Caco-2 (cell line): ENCODE measurements at regions not wholly inside any gene's neighbourhood (a gene's known extent, or its start where the extent isn't known, plus 50 kb on each side); places are given as distances from the start of the nearest gene placed in this dataset.

Experiments
- BruUV-seq: library from RNA; stranded (reverse); fragments of 400-500 nt; replicated peaks from 2 replicates; lab custom pipeline; 2021; lab: Mats Ljungman, UMichigan
- CTCF ChIA-PET: fragments of 300-600 bp; sonication (Branson Sonifier 250); formaldehyde crosslinking; loops from one replicate; lab custom pipeline; 2022; ENCODE audit warnings: antibody characterized with exemption; lab: Charles Lee
- POLR2A ChIA-PET: fragments of 300-600 bp; sonication (Branson Sonifier 250); formaldehyde crosslinking; loops from one replicate; lab custom pipeline; 2022; ENCODE audit warnings: antibody characterized with exemption; lab: Charles Lee
- DNase-seq, 2 experiments: peaks; one replicate each; pipeline versions ENCODE4 v3.0.0 to v3.0.0-alpha.2; 2020 to 2022
- H3K27me3 ChIP-seq: replicated peaks from 2 replicates; pipeline ENCODE4 v1.6.0; 2011; ENCODE audit warnings: low read length; ENCODE audit not compliant: control insufficient read depth, insufficient read depth
- H3K36me3 ChIP-seq: 2 replicates; pipeline ENCODE4 v1.5.1; 2011; ENCODE audit warnings: low read length; ENCODE audit not compliant: control insufficient read depth, insufficient read depth
- H3K4me1 ChIP-seq: fragments of 250-450 bp; sonication (Bioruptor Pico); 2 replicates; pipeline ENCODE4 v1.5.1; 2020; ENCODE audit warnings: mild to moderate bottlenecking
- H3K4me3 ChIP-seq: 2 replicates; pipeline ENCODE4 v1.5.1; 2011; ENCODE audit warnings: low read depth, mild to moderate bottlenecking, control low read depth, low read length
- H3K9me3 ChIP-seq: fragments of 250-450 bp; sonication (Bioruptor Pico); 2 replicates; pipeline ENCODE4 v1.5.1; 2020; ENCODE audit warnings: mild to moderate bottlenecking, moderate library complexity
- H3K27ac Mint-ChIP-seq: one replicate; pipeline ENCODE4 v1.8.0; 2022; ENCODE audit warnings: mixed read lengths; ENCODE audit not compliant: unreplicated experiment
- H3K27me3 Mint-ChIP-seq: one replicate; pipeline ENCODE4 v1.8.0; 2022; ENCODE audit warnings: mixed read lengths; ENCODE audit not compliant: insufficient read depth, unreplicated experiment
- H3K36me3 Mint-ChIP-seq: one replicate; pipeline ENCODE4 v1.8.0; 2022; ENCODE audit warnings: mild to moderate bottlenecking, mixed read lengths; ENCODE audit not compliant: insufficient read depth, unreplicated experiment
- H3K4me1 Mint-ChIP-seq: one replicate; pipeline ENCODE4 v1.8.0; 2022; ENCODE audit warnings: low read depth, mixed read lengths; ENCODE audit not compliant: unreplicated experiment
- H3K4me3 Mint-ChIP-seq: one replicate; pipeline ENCODE4 v1.8.0; 2022; ENCODE audit warnings: mild to moderate bottlenecking, moderate library complexity, mixed read lengths; ENCODE audit not compliant: unreplicated experiment
- H3K9me3 Mint-ChIP-seq: one replicate; pipeline ENCODE4 v1.8.0; 2022; ENCODE audit warnings: mixed read lengths; ENCODE audit not compliant: unreplicated experiment
- CTCF ChIP-seq, 2 experiments: fragments of 200-600 bp in 1 of 2; IDR thresholded peaks; 1 replicate in 1 of 2; 2 replicates in 1 of 2; pipeline versions ENCODE4 v1.5.1 to v1.8.0; 2011 to 2022; ENCODE audit warnings: antibody characterized with exemption in 1 of 2, control low read depth in 1 of 2, inconsistent platforms in 1 of 2, low read depth in 1 of 2, low read length in 1 of 2, mild to moderate bottlenecking in 1 of 2, moderate library complexity in 1 of 2; ENCODE audit not compliant: insufficient read depth in 1 of 2, severe bottlenecking in 1 of 2, unreplicated experiment in 1 of 2
- intact Hi-C: fragments of 100-400 bp; cut with micrococcal nuclease; formaldehyde crosslinking; loops from one replicate; pipeline ENCODE4 v1.10.0; 2022; ENCODE audit not compliant: unreplicated experiment

DNA sequence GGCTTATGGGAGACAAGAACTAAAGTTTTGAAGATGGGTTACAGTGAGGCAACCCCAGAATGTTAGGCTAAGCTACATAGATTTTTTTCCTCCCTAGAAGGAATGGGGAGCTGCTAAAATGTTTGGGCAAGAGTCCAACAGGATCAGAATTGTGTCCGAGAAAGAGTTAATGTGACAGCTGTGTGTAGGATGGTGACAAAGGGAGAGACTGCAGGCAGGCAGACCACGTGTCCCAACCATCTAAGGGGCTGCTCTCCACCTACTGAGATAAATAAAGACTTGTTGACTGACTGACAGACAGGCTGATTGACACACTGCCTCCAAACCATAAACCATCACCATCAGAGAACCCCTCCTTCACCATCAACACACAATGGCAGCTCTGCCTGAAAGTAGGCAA, 133.7 kb upstream of the CTTNBP2NL start:
- no peaks in the 10 kb centered on the region for H3K9me3 ChIP-seq
- intact Hi-C loops = no loop called here
- DNase-seq = no peak
- Mint-ChIP-seq H3K36me3 (no peaks in the 10 kb centered on the region), H3K4me3 (no peak overlapping the region), H3K9me3 (no peaks in the 10 kb centered on the region), H3K27me3 (peaks cover 6% of the 10 kb centered on the region), H3K27ac (no peak overlapping the region), H3K4me1 (no peaks in the 10 kb centered on the region)
- no peak overlapping the region for H3K4me3 ChIP-seq
- no peaks in the 10 kb centered on the region for H3K27me3 ChIP-seq
- TF ChIP-seq CTCF (IDR thresholded peaks at IDR 0.05; ENCODE audit: insufficient read depth in 1 of 2, low read depth in 1 of 2, low read length in 1 of 2, severe bottlenecking in 1 of 2, unreplicated experiment in 1 of 2) = no peak
- H3K4me1 ChIP-seq = no peaks in the 10 kb centered on the region
- CTCF ChIA-PET = no interaction called here
- BruUV-seq = no TSS peak
- no peaks in the 10 kb centered on the region for H3K36me3 ChIP-seq
- POLR2A ChIA-PET = no interaction called here

DNA sequence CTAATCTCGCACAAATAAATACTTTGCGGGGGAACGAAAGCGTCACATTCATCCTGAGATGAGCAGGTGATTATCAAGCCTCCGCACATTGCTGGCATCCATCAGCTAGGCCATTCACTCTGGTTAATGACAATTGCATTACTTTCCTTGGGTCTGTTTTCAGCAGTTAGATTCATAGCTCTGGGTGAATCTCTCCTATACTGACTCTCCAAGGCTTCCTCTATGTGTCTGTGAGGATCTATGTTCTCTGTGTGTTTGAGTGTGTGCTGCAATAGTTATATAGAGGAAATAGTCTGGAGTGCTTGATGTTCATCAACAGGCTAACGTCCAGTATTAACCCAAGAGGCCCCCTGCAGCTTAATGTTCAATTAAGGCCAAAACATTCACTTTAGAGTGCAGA, 133.0 kb upstream of the CTTNBP2NL start:
- CTCF ChIA-PET = no interaction called here
- DNase-seq = no peak

DNA sequence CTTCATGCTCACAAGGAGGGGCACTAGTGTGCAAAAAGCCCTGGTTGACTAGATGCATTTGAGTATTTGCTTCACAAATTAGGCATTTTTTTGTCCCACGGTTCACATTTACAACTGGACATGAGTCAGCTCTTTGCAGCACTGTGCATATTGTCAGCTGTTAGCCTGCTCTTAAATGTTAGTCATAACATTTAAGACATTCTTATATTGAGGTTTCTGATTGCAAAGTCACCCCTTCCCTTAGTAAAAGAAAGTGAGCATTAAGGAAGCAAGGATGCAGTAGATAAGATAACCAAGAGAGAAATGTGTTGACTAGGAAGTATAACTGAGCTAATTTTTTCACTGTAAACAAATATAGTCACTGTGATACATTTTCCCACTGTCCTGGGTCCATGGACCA, 132.6 kb upstream of the CTTNBP2NL start:
- no peak for DNase-seq
- Mint-ChIP-seq H3K4me3 (no peak overlapping the region), H3K4me1 (no peaks in the 10 kb centered on the region), H3K36me3 (no peaks in the 10 kb centered on the region), H3K27ac (no peak overlapping the region), H3K27me3 (no peaks in the 10 kb centered on the region), H3K9me3 (no peaks in the 10 kb centered on the region)
- ChIA-PET POLR2A (no interaction called here), CTCF (no interaction called here)
- no peaks in the 10 kb centered on the region for H3K9me3 ChIP-seq
- H3K27me3 ChIP-seq = no peaks in the 10 kb centered on the region
- TF ChIP-seq CTCF (IDR thresholded peaks at IDR 0.05; ENCODE audit: insufficient read depth in 1 of 2, low read depth in 1 of 2, low read length in 1 of 2, severe bottlenecking in 1 of 2, unreplicated experiment in 1 of 2) = no peak
- H3K4me1 ChIP-seq = no peaks in the 10 kb centered on the region
- no peak overlapping the region for H3K4me3 ChIP-seq
- no peaks in the 10 kb centered on the region for H3K36me3 ChIP-seq
- BruUV-seq = no TSS peak
- intact Hi-C loops = no loop called here

More for the DNA sequence above, 133.0 kb upstream of the CTTNBP2NL start:
- Histone ChIP-seq H3K4me1 (no peaks in the 10 kb centered on the region), H3K36me3 (no peaks in the 10 kb centered on the region), H3K27me3 (no peaks in the 10 kb centered on the region), H3K9me3 (no peaks in the 10 kb centered on the region), H3K4me3 (no peak overlapping the region)
- no TSS peak for BruUV-seq
- POLR2A ChIA-PET = no interaction called here
- Mint-ChIP-seq H3K27me3 (peaks cover 2% of the 10 kb centered on the region), H3K9me3 (no peaks in the 10 kb centered on the region), H3K36me3 (no peaks in the 10 kb centered on the region), H3K27ac (no peak overlapping the region), H3K4me3 (no peak overlapping the region), H3K4me1 (no peaks in the 10 kb centered on the region)
- intact Hi-C loops = no loop called here
- TF ChIP-seq CTCF (IDR thresholded peaks at IDR 0.05; ENCODE audit: insufficient read depth in 1 of 2, low read depth in 1 of 2, low read length in 1 of 2, severe bottlenecking in 1 of 2, unreplicated experiment in 1 of 2) = no peak
